Endodermal cell (in vitro differentiated cells): ENCODE measurements at regions not wholly inside any gene's neighbourhood (a gene's known extent, or its start where the extent isn't known, plus 50 kb on each side); places are given as distances from the start of the nearest gene placed in this dataset.

Experiments
- DNase-seq: peaks from one replicate; pipeline ENCODE4 v3.0.0-alpha.2; 2017
- H3K27ac ChIP-seq: 2 replicates; pipeline ENCODE4 v1.5.1; 2013; ENCODE audit warnings: mild to moderate bottlenecking, low read depth, low read length, moderate library complexity
- H3K27me3 ChIP-seq: 2 replicates; pipeline ENCODE4 v1.6.1; 2013; ENCODE audit warnings: mild to moderate bottlenecking, low read length, moderate library complexity; ENCODE audit not compliant: insufficient read depth, control insufficient read depth, poor library complexity, severe bottlenecking
- H3K36me3 ChIP-seq: 2 replicates; pipeline ENCODE4 v1.7.0; 2013; ENCODE audit warnings: mild to moderate bottlenecking, low read length, moderate library complexity; ENCODE audit not compliant: control insufficient read depth, insufficient read depth
- H3K4me1 ChIP-seq: one replicate; pipeline ENCODE4 v1.7.0; 2013; ENCODE audit warnings: low read length; ENCODE audit not compliant: control insufficient read depth, insufficient read depth
- H3K4me3 ChIP-seq: 2 replicates; pipeline ENCODE4 v1.5.1; 2013; ENCODE audit warnings: mild to moderate bottlenecking, low read length, moderate library complexity
- H3K9ac ChIP-seq: 2 replicates; pipeline ENCODE4 v1.6.1; 2013; ENCODE audit warnings: mild to moderate bottlenecking, low read length, moderate library complexity; ENCODE audit not compliant: poor library complexity, severe bottlenecking; ENCODE audit errors: extremely low read depth
- H3K9me3 ChIP-seq: 2 replicates; pipeline ENCODE4 v1.6.1; 2013; ENCODE audit warnings: mild to moderate bottlenecking, low read length, moderate library complexity; ENCODE audit not compliant: control insufficient read depth
- H3K27ac Mint-ChIP-seq: 2 replicates; pipeline ENCODE4 v1.8.0; 2020; ENCODE audit warnings: mixed read lengths
- H3K27me3 Mint-ChIP-seq: 2 replicates; pipeline ENCODE4 v1.8.0; 2021; ENCODE audit warnings: mild to moderate bottlenecking, mixed read lengths; ENCODE audit not compliant: insufficient read depth
- H3K36me3 Mint-ChIP-seq: 2 replicates; pipeline ENCODE4 v1.8.0; 2020; ENCODE audit warnings: low read depth, mixed read lengths
- H3K4me1 Mint-ChIP-seq: 2 replicates; pipeline ENCODE4 v1.8.0; 2020; ENCODE audit warnings: mixed read lengths
- H3K4me3 Mint-ChIP-seq: 2 replicates; pipeline ENCODE4 v1.8.0; 2020; ENCODE audit warnings: mild to moderate bottlenecking, moderate library complexity, mixed read lengths
- H3K9me3 Mint-ChIP-seq: 2 replicates; pipeline ENCODE4 v1.8.0; 2020; ENCODE audit warnings: mild to moderate bottlenecking, mixed read lengths
- CTCF ChIP-seq: fragments of 200-600 bp; sonication (generic); conservative IDR thresholded peaks from 2 replicates; pipeline ENCODE4 v1.5.0; 2021; ENCODE audit warnings: antibody characterized with exemption, mild to moderate bottlenecking
- WGBS, 2 experiments: methylation state at CpG; one replicate each; pipeline versions ENCODE4 v1.1.5 to v1.1.7; 2013; ENCODE audit warnings: missing lambda C conversion rate in 2 of 2, mixed read lengths in 1 of 2; ENCODE audit not compliant: insufficient coverage in 1 of 2, insufficient read length in 1 of 2; 5-methylcytosine and 5-hydroxymethylcytosine counted together

GRCh38 chr3:146975032-146975431 is 369.9 kb upstream of the PLSCR5 start:
- Mint-ChIP-seq H3K4me3 (no peak overlapping the region), H3K27ac (no peak overlapping the region), H3K27me3 (no peaks in the 10 kb centered on the region), H3K9me3 (no peaks in the 10 kb centered on the region), H3K4me1 (no peaks in the 10 kb centered on the region), H3K36me3 (no peaks in the 10 kb centered on the region)
- no peaks in the 10 kb centered on the region for H3K36me3 ChIP-seq
- H3K9me3 ChIP-seq = no peaks in the 10 kb centered on the region
- H3K27ac ChIP-seq = no peak overlapping the region
- no peak for TF ChIP-seq CTCF
- no peaks in the 10 kb centered on the region for H3K4me1 ChIP-seq
- H3K27me3 ChIP-seq = no peaks in the 10 kb centered on the region
- no peak for DNase-seq
- H3K9ac ChIP-seq = no peak overlapping the region
- no peak overlapping the region for H3K4me3 ChIP-seq
- no CpG with 5 or more reads among the region's 1 CpG for WGBS, 2 experiments

GRCh38 chr3:146974001-146974400 is 368.9 kb upstream of the PLSCR5 start:
- Mint-ChIP-seq H3K4me1 (peaks cover 3% of the 10 kb centered on the region), H3K9me3 (no peaks in the 10 kb centered on the region), H3K27me3 (no peaks in the 10 kb centered on the region), H3K36me3 (no peaks in the 10 kb centered on the region), H3K4me3 (no peak overlapping the region), H3K27ac (no peak overlapping the region)
- no peak overlapping the region for H3K9ac ChIP-seq
- no peak for TF ChIP-seq CTCF
- WGBS, 2 experiments = 97 to 100% methylated on average over 2 to 4 of the region's 4 CpGs
- no peaks in the 10 kb centered on the region for H3K9me3 ChIP-seq
- H3K4me1 ChIP-seq = no peaks in the 10 kb centered on the region
- no peaks in the 10 kb centered on the region for H3K27me3 ChIP-seq
- no peak for DNase-seq
- no peaks in the 10 kb centered on the region for H3K36me3 ChIP-seq
- no peak overlapping the region for H3K27ac ChIP-seq
- no peak overlapping the region for H3K4me3 ChIP-seq

- DNase-seq = no peak
- H3K9me3 ChIP-seq = no peaks in the 10 kb centered on the region
- WGBS, 2 experiments = 100% methylated on average over 1 of the region's 1 CpG; no CpG with 5 or more reads in 1 of the 2 experiments
- Mint-ChIP-seq H3K9me3 (no peaks in the 10 kb centered on the region), H3K4me3 (no peak overlapping the region), H3K27me3 (no peaks in the 10 kb centered on the region), H3K36me3 (no peaks in the 10 kb centered on the region), H3K27ac (no peak overlapping the region), H3K4me1 (peaks cover 16% of the 10 kb centered on the region)
- H3K36me3 ChIP-seq = no peaks in the 10 kb centered on the region
- no peak for TF ChIP-seq CTCF
- no peak overlapping the region for H3K9ac ChIP-seq
- H3K4me3 ChIP-seq = no peak overlapping the region
- no peaks in the 10 kb centered on the region for H3K4me1 ChIP-seq
- no peaks in the 10 kb centered on the region for H3K27me3 ChIP-seq
- H3K27ac ChIP-seq = no peak overlapping the region
Observed at GRCh38 chr3:146972726-146973125, 367.6 kb upstream of the PLSCR5 start.
